Right lobe of liver (tissue), 4 donors: ENCODE measurements at regions not wholly inside any gene's neighbourhood (a gene's known extent, or its start where the extent isn't known, plus 50 kb on each side); places are given as distances from the start of the nearest gene placed in this dataset.

Experiments used
- POLR2A ChIP-seq: fragments of 450-650 bp; IDR thresholded peaks from one replicate; pipeline ENCODE4 v1.6.1; 2017; ENCODE audit warnings: antibody characterized with exemption, mild to moderate bottlenecking
- TF ChIP-seq, protein P1 (sequence below), 4 donors: fragments of 200-600 bp in 3 of 4; fragments of 450-650 bp in 1 of 4; IDR thresholded peaks; one replicate each; pipeline versions ENCODE4 v1.5.1 to v1.8.0; 2016 to 2022; ENCODE audit warnings: antibody characterized with exemption in 4 of 4, mild to moderate bottlenecking in 2 of 4
- donor health status: DM: no; HTN: no; CAD: no.
- donor health status: DM: no; HTN: no; CAD: no.
- donor health status: DM: no; HTN: yes; CAD: no.

- no peak for TF ChIP-seq POLR2A
- TF ChIP-seq, protein P1, sequence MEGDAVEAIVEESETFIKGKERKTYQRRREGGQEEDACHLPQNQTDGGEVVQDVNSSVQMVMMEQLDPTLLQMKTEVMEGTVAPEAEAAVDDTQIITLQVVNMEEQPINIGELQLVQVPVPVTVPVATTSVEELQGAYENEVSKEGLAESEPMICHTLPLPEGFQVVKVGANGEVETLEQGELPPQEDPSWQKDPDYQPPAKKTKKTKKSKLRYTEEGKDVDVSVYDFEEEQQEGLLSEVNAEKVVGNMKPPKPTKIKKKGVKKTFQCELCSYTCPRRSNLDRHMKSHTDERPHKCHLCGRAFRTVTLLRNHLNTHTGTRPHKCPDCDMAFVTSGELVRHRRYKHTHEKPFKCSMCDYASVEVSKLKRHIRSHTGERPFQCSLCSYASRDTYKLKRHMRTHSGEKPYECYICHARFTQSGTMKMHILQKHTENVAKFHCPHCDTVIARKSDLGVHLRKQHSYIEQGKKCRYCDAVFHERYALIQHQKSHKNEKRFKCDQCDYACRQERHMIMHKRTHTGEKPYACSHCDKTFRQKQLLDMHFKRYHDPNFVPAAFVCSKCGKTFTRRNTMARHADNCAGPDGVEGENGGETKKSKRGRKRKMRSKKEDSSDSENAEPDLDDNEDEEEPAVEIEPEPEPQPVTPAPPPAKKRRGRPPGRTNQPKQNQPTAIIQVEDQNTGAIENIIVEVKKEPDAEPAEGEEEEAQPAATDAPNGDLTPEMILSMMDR (IDR thresholded peaks at IDR 0.05): no peak
These were observed 181.9 kb upstream of the VSTM2A start for GRCh38 chr7:54360075-54360840.
